Psoas muscle (tissue), 7 donors: ENCODE measurements at regions not wholly inside any gene's neighbourhood (a gene's known extent, or its start where the extent isn't known, plus 50 kb on each side); places are given as distances from the start of the nearest gene placed in this dataset.

Experiments
- ATAC-seq, 4 donors: fragments of 200-7000 bp; cut with Tn5 transposase; one replicate each; pipeline ENCODE4 v1.9.1; 2020; ENCODE audit warnings: moderate library complexity in 3 of 4, mild to moderate bottlenecking in 2 of 4
- DNase-seq, 2 donors: peaks; one replicate each; pipeline ENCODE4 v3.0.0-alpha.2; 2020
- H3K27ac ChIP-seq: fragments of 200-600 bp; one replicate; pipeline ENCODE4 v1.8.0; 2022
- H3K27me3 ChIP-seq, 3 donors: fragments of 200-600 bp in 1 of 3; one replicate each; pipeline versions ENCODE4 v1.6.1 to v1.8.0; 2013 to 2022; ENCODE audit warnings: low read length in 2 of 3, mild to moderate bottlenecking in 2 of 3, moderate library complexity in 1 of 3; ENCODE audit not compliant: insufficient read depth in 3 of 3
- H3K36me3 ChIP-seq, 2 donors: fragments of 200-600 bp in 1 of 2; one replicate each; pipeline versions ENCODE4 v1.6.1 to v1.8.0; 2013 to 2022; ENCODE audit warnings: low read depth in 1 of 2, mild to moderate bottlenecking in 1 of 2, moderate library complexity in 1 of 2; ENCODE audit not compliant: insufficient read depth in 1 of 2
- H3K4me1 ChIP-seq: fragments of 200-600 bp; one replicate; pipeline ENCODE4 v1.8.0; 2022
- H3K4me3 ChIP-seq: fragments of 200-600 bp; one replicate; pipeline ENCODE4 v1.8.0; 2022; ENCODE audit warnings: mild to moderate bottlenecking
- H3K9me3 ChIP-seq: fragments of 200-600 bp; one replicate; pipeline ENCODE4 v1.8.0; 2022
- WGBS, 3 donors: extraction: QIAGEN DNeasy Blood & Tissue Kit; methylation state at CpG; one replicate each; pipeline versions ENCODE4 v1.1.6 to v1.1.7; 2013; 5-methylcytosine and 5-hydroxymethylcytosine counted together
- intact Hi-C, 2 donors: fragments of 100-400 bp; cut with DNase I; formaldehyde crosslinking; loops; one replicate each; pipeline versions ENCODE4 v1.11.0 to v1.14.2; 2022
- TF ChIP-seq, protein P1 (sequence below): fragments of 200-600 bp; IDR thresholded peaks from one replicate; pipeline ENCODE4 v1.8.0; 2022; ENCODE audit warnings: antibody characterized with exemption
- donor health status: healthy with polysubstance abuse.
- donor health status: DM: no; HTN: no; CAD: no; lungs with moderate emphysema.
- donor health status: Bipolar disorder and iron deficiency.
- donor health status: healthy.
- donor health status: DM: yes; HTN: yes; CAD: no.
- donor health status: DM: no; HTN: no; CAD: no.
- donor health status: DM: yes; HTN: yes; CAD: no.

GRCh38 chr2:37812414-37812813 lies 112.7 kb upstream of the RMDN2 start:
- no peaks in the 10 kb centered on the region for H3K36me3 ChIP-seq
- H3K27me3 ChIP-seq: no peaks in the 10 kb centered on the region
- no peak overlapping the region for H3K4me3 ChIP-seq
- DNase-seq (no peak), ATAC-seq (no peak)
- peaks cover 9% of the 10 kb centered on the region for H3K4me1 ChIP-seq
- TF ChIP-seq, protein P1, sequence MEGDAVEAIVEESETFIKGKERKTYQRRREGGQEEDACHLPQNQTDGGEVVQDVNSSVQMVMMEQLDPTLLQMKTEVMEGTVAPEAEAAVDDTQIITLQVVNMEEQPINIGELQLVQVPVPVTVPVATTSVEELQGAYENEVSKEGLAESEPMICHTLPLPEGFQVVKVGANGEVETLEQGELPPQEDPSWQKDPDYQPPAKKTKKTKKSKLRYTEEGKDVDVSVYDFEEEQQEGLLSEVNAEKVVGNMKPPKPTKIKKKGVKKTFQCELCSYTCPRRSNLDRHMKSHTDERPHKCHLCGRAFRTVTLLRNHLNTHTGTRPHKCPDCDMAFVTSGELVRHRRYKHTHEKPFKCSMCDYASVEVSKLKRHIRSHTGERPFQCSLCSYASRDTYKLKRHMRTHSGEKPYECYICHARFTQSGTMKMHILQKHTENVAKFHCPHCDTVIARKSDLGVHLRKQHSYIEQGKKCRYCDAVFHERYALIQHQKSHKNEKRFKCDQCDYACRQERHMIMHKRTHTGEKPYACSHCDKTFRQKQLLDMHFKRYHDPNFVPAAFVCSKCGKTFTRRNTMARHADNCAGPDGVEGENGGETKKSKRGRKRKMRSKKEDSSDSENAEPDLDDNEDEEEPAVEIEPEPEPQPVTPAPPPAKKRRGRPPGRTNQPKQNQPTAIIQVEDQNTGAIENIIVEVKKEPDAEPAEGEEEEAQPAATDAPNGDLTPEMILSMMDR: no peak
- WGBS, 3 donors: 75 to 86% (median 81%) methylated on average over 1 of the region's 1 CpG
- intact Hi-C loops: no loop called here
- H3K27ac ChIP-seq: no peak overlapping the region
- H3K9me3 ChIP-seq: no peaks in the 10 kb centered on the region

- no peak for ATAC-seq
- Histone ChIP-seq H3K9me3 (no peaks in the 10 kb centered on the region), H3K36me3 (no peaks in the 10 kb centered on the region), H3K27ac (no peak overlapping the region), H3K4me1 (peaks cover 9% of the 10 kb centered on the region), H3K27me3 (no peaks in the 10 kb centered on the region), H3K4me3 (no peak overlapping the region)
- DNase-seq: no peak
- WGBS, 3 donors: 93 to 95% (median 95%) methylated on average over 10 of the region's 10 CpGs
- TF ChIP-seq, protein P1: no peak
- intact Hi-C loops: no loop called here
Observed at GRCh38 chr2:37812941-37813730, 112.0 kb upstream of the RMDN2 start.

- DNase-seq (no peak), ATAC-seq (no peak)
- Histone ChIP-seq H3K36me3 (no peaks in the 10 kb centered on the region), H3K27ac (no peak overlapping the region), H3K4me1 (no peaks in the 10 kb centered on the region), H3K4me3 (no peak overlapping the region), H3K9me3 (no peaks in the 10 kb centered on the region), H3K27me3 (no peaks in the 10 kb centered on the region)
- TF ChIP-seq, protein P1: no peak
- intact Hi-C loops: no loop called here
- WGBS, 3 donors: 91 to 94% (median 92%) methylated on average over 8 of the region's 8 CpGs
Observed at GRCh38 chr2:37816036-37816435, 109.1 kb upstream of the RMDN2 start.

GRCh38 chr2:37816686-37817085 lies 108.4 kb upstream of the RMDN2 start:
- intact Hi-C loops: no loop called here
- TF ChIP-seq, protein P1: no peak
- no peaks in the 10 kb centered on the region for H3K4me1 ChIP-seq
- 90 to 92% (median 92%) methylated on average over 11 of the region's 11 CpGs for WGBS, 3 donors
- H3K9me3 ChIP-seq: no peaks in the 10 kb centered on the region
- no peak overlapping the region for H3K4me3 ChIP-seq
- DNase-seq (no peak), ATAC-seq (no peak)
- no peaks in the 10 kb centered on the region for H3K27me3 ChIP-seq
- H3K36me3 ChIP-seq: no peaks in the 10 kb centered on the region
- no peak overlapping the region for H3K27ac ChIP-seq

- WGBS, 3 donors: 45 to 60% (median 59%) methylated on average over 2 of the region's 2 CpGs
- no peaks in the 10 kb centered on the region for H3K9me3 ChIP-seq
- intact Hi-C loops: no loop called here
- H3K4me3 ChIP-seq: no peak overlapping the region
- DNase-seq (no peak), ATAC-seq (no peak)
- no peaks in the 10 kb centered on the region for H3K27me3 ChIP-seq
- no peak overlapping the region for H3K27ac ChIP-seq
- no peaks in the 10 kb centered on the region for H3K4me1 ChIP-seq
- no peaks in the 10 kb centered on the region for H3K36me3 ChIP-seq
- TF ChIP-seq, protein P1: no peak
Observed at GRCh38 chr2:37819186-37819585, 105.9 kb upstream of the RMDN2 start.
